CD1c-positive myeloid dendritic cell (primary cell): ENCODE measurements at regions not wholly inside any gene's neighbourhood (a gene's known extent, or its start where the extent isn't known, plus 50 kb on each side); places are given as distances from the start of the nearest gene placed in this dataset.

ENCODE experiments used
- DNase-seq: peaks from one replicate; pipeline ENCODE4 v3.0.0-alpha.2; 2016; ENCODE audit errors: extremely low spot score

GRCh38 chr13:34620862-34621261 is 321.2 kb upstream of the NBEA start:
- DNase-seq, result no peak

GRCh38 chr13:34623331-34623730 is 318.7 kb upstream of the NBEA start:
- no peak for DNase-seq

GRCh38 chr13:34627509-34628208 is 314.4 kb upstream of the NBEA start:
- DNase-seq, result no peak

- DNase-seq, result no peak
These were observed 313.8 kb upstream of the NBEA start for GRCh38 chr13:34628209-34628682.

- DNase-seq, result no peak
These were observed 307.6 kb upstream of the NBEA start for GRCh38 chr13:34634448-34634847.

- no peak for DNase-seq
These were observed 304.9 kb upstream of the NBEA start for GRCh38 chr13:34637138-34637537.

- DNase-seq, result no peak
These were observed 304.4 kb upstream of the NBEA start for GRCh38 chr13:34637636-34638035.

GRCh38 chr13:34638897-34639296 is 303.2 kb upstream of the NBEA start:
- no peak for DNase-seq

GRCh38 chr13:34640179-34640992 is 301.7 kb upstream of the NBEA start:
- no peak for DNase-seq

GRCh38 chr13:34640993-34641330 is 301.1 kb upstream of the NBEA start:
- no peak for DNase-seq

- DNase-seq, result no peak
These were observed 294.5 kb upstream of the NBEA start for GRCh38 chr13:34647379-34648150.

GRCh38 chr13:34654203-34654602 is 287.9 kb upstream of the NBEA start:
- no peak for DNase-seq

- no peak for DNase-seq
These were observed 287.4 kb upstream of the NBEA start for GRCh38 chr13:34654647-34655046.

GRCh38 chr13:34655554-34655953 is 286.5 kb upstream of the NBEA start:
- no peak for DNase-seq

- no peak for DNase-seq
These were observed 284.4 kb upstream of the NBEA start for GRCh38 chr13:34657716-34658115.

GRCh38 chr13:34667286-34668218 is 274.5 kb upstream of the NBEA start:
- no peak for DNase-seq

- DNase-seq, result no peak
These were observed 270.9 kb upstream of the NBEA start for GRCh38 chr13:34671137-34671536.

GRCh38 chr13:34672631-34673030 is 269.4 kb upstream of the NBEA start:
- no peak for DNase-seq

- no peak for DNase-seq
These were observed 266.4 kb upstream of the NBEA start for GRCh38 chr13:34675626-34676025.

GRCh38 chr13:34678154-34678553 is 263.9 kb upstream of the NBEA start:
- DNase-seq, result no peak

- no peak for DNase-seq
These were observed 260.6 kb upstream of the NBEA start for GRCh38 chr13:34681405-34681955.
